Fibroblast of lung (primary cell): ENCODE measurements at regions not wholly inside any gene's neighbourhood (a gene's known extent, or its start where the extent isn't known, plus 50 kb on each side); places are given as distances from the start of the nearest gene placed in this dataset.

ENCODE experiments used
- CTCF ChIP-seq, 2 donors: IDR thresholded peaks in 1 of 2; conservative IDR thresholded peaks in 1 of 2; 1 replicate in 1 of 2; 2 replicates in 1 of 2; pipeline ENCODE4 v1.5.1; 2011 to 2012; ENCODE audit warnings: low read length in 2 of 2, control low read depth in 1 of 2, inconsistent platforms in 1 of 2, low read depth in 1 of 2, mild to moderate bottlenecking in 1 of 2
- EZH2 ChIP-seq: IDR thresholded peaks from 2 replicates; pipeline ENCODE4 v1.5.1; 2012; ENCODE audit warnings: low read length, control low read depth, mild to moderate bottlenecking; ENCODE audit errors: missing control alignments

GRCh38 chr9:84059936-84060335, 79.3 kb downstream of the RMI1 start:
- TF ChIP-seq CTCF (conservative IDR thresholded peaks at IDR 0.05 in 1 of 2, IDR thresholded peaks at IDR 0.05 in 1 of 2; ENCODE audit: low read depth in 1 of 2, low read length in 2 of 2) (no peak), EZH2 (no peak)
